Testis (tissue), 2 donors: ENCODE measurements at regions not wholly inside any gene's neighbourhood (a gene's known extent, or its start where the extent isn't known, plus 50 kb on each side); places are given as distances from the start of the nearest gene placed in this dataset.

Source experiments
- CTCF ChIP-seq, 3 experiments: fragments of 450-650 bp in 2 of 3; fragments of 200-600 bp in 1 of 3; sonication (generic) in 1 of 3; IDR thresholded peaks; one replicate each; pipeline ENCODE4 v1.5.1; 2016 to 2019; ENCODE audit warnings: antibody characterized with exemption in 3 of 3, mild to moderate bottlenecking in 2 of 3, moderate library complexity in 1 of 3
- POLR2A ChIP-seq: fragments of 450-650 bp; IDR thresholded peaks from one replicate; pipeline ENCODE4 v1.6.1; 2017; ENCODE audit warnings: antibody characterized with exemption, mild to moderate bottlenecking, moderate library complexity

GRCh38 chr1:221813887-221814286 lies 72.0 kb upstream of the DUSP10 start:
- TF ChIP-seq CTCF (IDR thresholded peaks at IDR 0.05) (no peak), POLR2A (no peak)
